BLaER1 (cell line): ENCODE measurements at regions not wholly inside any gene's neighbourhood (a gene's known extent, or its start where the extent isn't known, plus 50 kb on each side); places are given as distances from the start of the nearest gene placed in this dataset.

Experiments used
- H3K27ac ChIP-seq: shearing (Covaris generic); formaldehyde crosslinking; 2 replicates; pipeline ENCODE4 v1.8.1; 2022
- H3K27me3 ChIP-seq: shearing (Covaris generic); formaldehyde crosslinking; 2 replicates; pipeline ENCODE4 v1.8.1; 2022
- H3K36me3 ChIP-seq: shearing (Covaris generic); formaldehyde crosslinking; 2 replicates; pipeline ENCODE4 v1.8.1; 2022
- H3K4me1 ChIP-seq: shearing (Covaris generic); formaldehyde crosslinking; 2 replicates; pipeline ENCODE4 v1.8.1; 2022
- H3K4me2 ChIP-seq: shearing (Covaris generic); formaldehyde crosslinking; 2 replicates; pipeline ENCODE4 v1.8.1; 2022
- H3K4me3 ChIP-seq: shearing (Covaris generic); formaldehyde crosslinking; 2 replicates; pipeline ENCODE4 v1.8.1; 2022
- H3K9ac ChIP-seq: shearing (Covaris generic); formaldehyde crosslinking; 2 replicates; pipeline ENCODE4 v1.8.1; 2022
- H3K9me3 ChIP-seq: shearing (Covaris generic); formaldehyde crosslinking; 2 replicates; pipeline ENCODE4 v1.8.1; 2022
- H4K20me1 ChIP-seq: shearing (Covaris generic); formaldehyde crosslinking; 2 replicates; pipeline ENCODE4 v1.8.1; 2022
- Cebpa-rat ChIP-seq: shearing (Covaris generic); IDR thresholded peaks from 2 replicates; pipeline ENCODE4 v1.8.1; 2022

DNA sequence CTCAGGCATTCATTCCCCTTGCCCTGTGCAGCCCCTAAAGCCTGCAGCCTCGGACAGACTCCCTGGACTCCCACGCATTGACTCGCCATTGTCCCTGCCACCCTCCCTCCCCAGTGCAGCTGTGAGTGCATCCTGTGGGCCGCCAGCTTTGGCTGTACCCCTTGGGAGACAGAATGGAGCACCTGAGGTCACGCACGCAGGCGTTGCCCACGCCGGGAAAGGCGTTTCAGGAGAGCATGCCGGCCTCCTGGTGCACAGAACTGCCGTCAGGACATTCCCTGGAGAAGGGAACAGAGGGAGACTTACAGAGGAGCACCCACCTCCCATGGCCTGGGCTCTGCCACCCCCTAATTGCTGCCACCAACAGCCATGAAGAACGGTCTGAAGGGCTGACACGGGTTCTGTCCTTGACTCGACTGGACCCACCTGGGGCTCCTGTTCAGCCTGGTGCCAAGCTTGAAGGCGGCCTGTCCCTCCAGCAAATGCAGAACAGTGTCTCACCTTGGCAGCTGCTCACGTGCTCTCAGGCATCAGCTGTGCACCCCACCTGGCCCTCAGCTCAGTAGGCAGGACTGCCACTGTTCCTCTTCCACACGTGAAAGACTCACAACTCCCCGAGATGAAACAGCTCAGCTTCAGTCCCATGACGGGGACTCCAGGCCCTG is 503.8 kb downstream of the BRD1 start:
- H3K4me3 ChIP-seq: no peak overlapping the region
- H3K27ac ChIP-seq: peak overlapping the region; percentile 15; the same call in 1 of the 2 replicates
- peaks cover 29% of the 10 kb centered on the region for H3K4me1 ChIP-seq
- H3K27me3 ChIP-seq: peaks cover 14% of the 10 kb centered on the region
- H3K9me3 ChIP-seq: peaks cover 19% of the 10 kb centered on the region
- TF ChIP-seq Cebpa-rat: no peak
- peak overlapping the region; percentile 80 for H3K4me2 ChIP-seq
- no peaks in the 10 kb centered on the region; the same call in 1 of the 2 replicates for H4K20me1 ChIP-seq
- no peaks in the 10 kb centered on the region for H3K36me3 ChIP-seq
- H3K9ac ChIP-seq: no peak overlapping the region; the same call in 1 of the 2 replicates

DNA sequence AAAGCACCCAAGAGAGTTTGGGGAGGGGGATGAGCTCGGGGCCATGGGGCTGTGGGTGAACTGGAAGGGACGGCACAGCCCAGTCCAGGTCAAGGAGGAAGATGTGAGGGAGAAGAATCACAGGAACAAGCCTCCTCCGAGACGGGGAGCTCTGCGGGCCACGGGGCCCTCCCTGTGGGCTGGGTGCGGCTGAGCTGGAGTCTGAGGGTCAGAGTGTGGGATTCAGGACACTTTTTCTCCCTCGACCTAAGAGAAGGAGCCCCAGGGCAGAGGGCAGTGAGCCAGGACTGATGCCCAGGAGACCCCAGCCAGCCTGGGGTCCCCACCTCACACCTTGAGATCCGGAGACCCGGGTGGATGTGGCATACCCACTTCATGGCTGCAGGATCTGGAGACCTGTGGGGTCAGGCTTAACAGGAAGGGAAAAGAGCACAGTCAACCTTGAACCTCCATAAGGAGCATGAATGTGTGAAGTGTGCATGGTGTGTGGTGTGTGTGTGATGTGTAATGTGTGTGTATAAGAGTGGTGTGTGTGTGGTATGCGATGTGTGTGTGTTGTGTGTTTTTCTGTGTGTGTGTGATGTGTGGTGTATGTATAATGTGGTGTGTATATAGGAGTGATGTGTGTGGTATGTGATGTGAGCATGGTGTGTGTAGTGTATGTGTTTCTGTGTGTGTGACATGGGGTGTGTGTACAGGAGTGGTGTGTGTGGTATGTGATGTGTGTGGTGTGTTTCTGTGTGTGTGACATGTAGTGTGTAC is 504.6 kb downstream of the BRD1 start:
- H3K27me3 ChIP-seq: peaks cover 12% of the 10 kb centered on the region
- peaks cover 19% of the 10 kb centered on the region for H3K9me3 ChIP-seq
- H3K27ac ChIP-seq: no peak overlapping the region
- H3K36me3 ChIP-seq: no peaks in the 10 kb centered on the region
- H4K20me1 ChIP-seq: no peaks in the 10 kb centered on the region; the same call in 1 of the 2 replicates
- H3K4me2 ChIP-seq: peak overlapping the region; percentile 80; the same call in 1 of the 2 replicates
- no peak overlapping the region for H3K9ac ChIP-seq
- no peak for TF ChIP-seq Cebpa-rat
- no peak overlapping the region for H3K4me3 ChIP-seq
- peaks cover 29% of the 10 kb centered on the region for H3K4me1 ChIP-seq

DNA sequence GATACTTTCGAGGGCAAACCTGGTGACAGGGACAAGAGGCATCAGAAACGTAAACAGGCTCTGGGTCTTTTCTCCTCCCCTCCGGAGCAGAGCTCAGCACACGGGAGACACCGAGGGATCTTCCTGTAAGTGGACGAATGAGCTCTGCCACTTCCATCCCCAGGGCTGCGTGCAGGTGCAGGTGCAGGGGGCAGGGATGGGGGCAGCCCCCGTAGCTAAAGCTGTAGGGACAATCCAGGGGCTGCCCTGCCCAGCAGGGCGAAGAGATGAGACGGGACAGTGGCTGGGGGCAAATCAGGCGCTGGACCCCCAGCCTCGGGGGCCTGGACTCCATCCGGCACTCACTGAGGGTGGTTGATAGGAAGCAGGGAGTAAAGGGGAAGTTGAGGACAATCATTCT is 505.4 kb downstream of the BRD1 start:
- Histone ChIP-seq H3K9me3 (peaks cover 13% of the 10 kb centered on the region), H3K27me3 (peaks cover 12% of the 10 kb centered on the region), H3K9ac (no peak overlapping the region), H4K20me1 (no peaks in the 10 kb centered on the region; the same call in 1 of the 2 replicates), H3K4me1 (peaks cover 29% of the 10 kb centered on the region), H3K27ac (no peak overlapping the region), H3K36me3 (no peaks in the 10 kb centered on the region), H3K4me2 (no peak overlapping the region), H3K4me3 (no peak overlapping the region)
- TF ChIP-seq Cebpa-rat: no peak

DNA sequence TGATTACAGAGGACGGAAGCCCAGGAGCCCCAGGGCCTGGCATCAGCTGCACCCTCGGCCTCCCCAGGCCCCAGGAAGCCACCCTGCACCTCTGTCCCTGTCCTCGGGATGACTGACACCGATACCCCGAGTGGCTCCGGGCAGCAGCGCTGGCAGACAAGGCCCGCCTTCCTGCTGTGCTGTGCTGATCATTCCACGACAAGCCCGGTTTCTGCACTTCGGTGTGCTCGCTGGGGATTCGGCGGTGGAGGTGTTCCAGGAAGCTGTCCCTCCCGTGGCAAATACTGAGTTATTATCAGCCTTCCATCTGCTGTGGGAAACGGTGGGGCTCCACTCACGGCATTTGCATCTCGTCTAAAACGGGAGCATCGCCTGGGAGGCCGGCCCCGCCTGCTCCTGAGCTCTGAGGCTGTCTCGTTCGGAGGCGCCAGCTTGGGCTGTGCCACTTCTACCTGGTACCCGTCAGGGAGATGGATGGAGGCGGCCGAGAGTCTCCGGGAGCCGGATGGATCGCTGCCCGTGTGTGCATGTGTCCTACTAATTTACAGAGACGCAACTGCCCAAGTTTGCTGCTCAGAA is 506.1 kb downstream of the BRD1 start:
- no peak for TF ChIP-seq Cebpa-rat

GRCh38 chr22:49320714-49321476 is 506.8 kb downstream of the BRD1 start:
- Histone ChIP-seq H4K20me1 (no peaks in the 10 kb centered on the region; the same call in 1 of the 2 replicates), H3K4me2 (no peak overlapping the region), H3K4me3 (no peak overlapping the region), H3K9ac (no peak overlapping the region), H3K27ac (no peak overlapping the region), H3K9me3 (no peaks in the 10 kb centered on the region), H3K4me1 (peaks cover 27% of the 10 kb centered on the region), H3K27me3 (peaks cover 12% of the 10 kb centered on the region), H3K36me3 (no peaks in the 10 kb centered on the region)
- no peak for TF ChIP-seq Cebpa-rat

More for the DNA sequence above, 506.1 kb downstream of the BRD1 start:
- Histone ChIP-seq H3K27me3 (peaks cover 12% of the 10 kb centered on the region), H3K9me3 (peaks cover 6% of the 10 kb centered on the region), H3K4me2 (no peak overlapping the region), H3K27ac (no peak overlapping the region), H3K9ac (no peak overlapping the region), H3K4me1 (peaks cover 29% of the 10 kb centered on the region), H4K20me1 (no peaks in the 10 kb centered on the region; the same call in 1 of the 2 replicates), H3K4me3 (no peak overlapping the region), H3K36me3 (no peaks in the 10 kb centered on the region)

DNA sequence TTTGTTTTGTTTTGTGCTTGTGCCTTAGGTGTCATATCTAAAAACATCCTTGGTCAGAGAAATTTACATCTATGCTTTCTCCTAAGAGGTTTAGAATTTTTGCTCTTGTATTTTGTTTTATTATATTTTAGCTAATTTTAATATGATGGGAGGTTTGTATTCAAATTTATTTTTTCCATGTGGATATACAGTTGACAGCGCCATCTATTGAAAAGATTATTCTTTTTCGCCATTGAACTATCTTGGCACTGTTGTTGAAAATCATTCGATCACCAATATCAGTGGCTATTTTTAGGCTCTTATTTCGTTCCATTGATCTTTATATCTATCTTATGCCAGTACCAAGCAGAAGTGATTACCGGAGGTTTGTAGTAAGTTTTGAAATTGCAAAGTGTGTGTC is 510.3 kb downstream of the BRD1 start:
- no peak overlapping the region for H3K27ac ChIP-seq
- H3K9me3 ChIP-seq: no peaks in the 10 kb centered on the region
- H3K4me3 ChIP-seq: no peak overlapping the region
- no peak overlapping the region for H3K9ac ChIP-seq
- H3K4me2 ChIP-seq: no peak overlapping the region
- no peaks in the 10 kb centered on the region for H3K36me3 ChIP-seq
- H4K20me1 ChIP-seq: no peaks in the 10 kb centered on the region
- no peaks in the 10 kb centered on the region; the same call in 1 of the 2 replicates for H3K27me3 ChIP-seq
- no peaks in the 10 kb centered on the region for H3K4me1 ChIP-seq
- TF ChIP-seq Cebpa-rat: no peak

DNA sequence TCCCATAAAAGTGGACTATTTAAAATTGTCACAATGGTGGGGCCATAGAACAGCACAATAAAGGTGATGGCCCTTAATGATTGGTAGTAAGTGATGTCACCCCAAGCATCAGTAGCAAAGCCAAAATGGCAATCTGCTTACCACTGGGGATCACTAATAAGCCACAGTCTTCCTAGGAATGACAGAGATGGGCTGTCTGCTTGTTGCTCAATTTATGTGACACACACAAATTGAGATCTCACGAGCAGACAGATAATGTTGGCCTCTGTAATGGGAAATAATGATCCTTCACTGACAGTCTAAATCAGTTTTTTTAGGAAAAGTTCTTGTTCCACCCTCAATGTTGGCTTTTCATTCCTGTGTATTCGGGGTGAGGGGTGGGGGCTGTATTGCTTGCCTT is 515.1 kb downstream of the BRD1 start:
- Histone ChIP-seq H3K4me1 (peaks cover 11% of the 10 kb centered on the region), H3K9me3 (no peaks in the 10 kb centered on the region), H3K27me3 (peaks cover 21% of the 10 kb centered on the region), H3K9ac (no peak overlapping the region), H3K36me3 (no peaks in the 10 kb centered on the region), H3K4me2 (no peak overlapping the region), H3K4me3 (no peak overlapping the region), H4K20me1 (peaks cover 4% of the 10 kb centered on the region; the same call in 1 of the 2 replicates), H3K27ac (no peak overlapping the region)
- TF ChIP-seq Cebpa-rat: no peak

DNA sequence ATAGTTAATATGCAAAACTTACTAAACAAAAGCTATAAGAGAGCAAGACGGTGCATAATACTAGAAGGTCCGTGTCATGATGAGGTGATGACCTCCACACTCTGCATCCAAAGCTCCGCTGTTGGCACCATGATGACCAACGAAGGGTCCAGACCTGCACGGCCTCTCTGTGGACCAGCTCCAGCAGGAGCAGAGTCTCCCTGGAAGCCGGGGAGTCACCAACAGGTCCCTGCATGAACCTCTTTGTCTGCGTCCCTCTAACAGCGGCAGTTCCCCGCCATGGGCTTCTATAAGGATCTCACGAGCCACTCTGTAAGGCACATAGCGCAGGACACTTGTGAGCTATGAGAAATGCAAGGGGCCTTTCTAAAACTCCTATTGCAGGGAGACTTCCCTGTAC is 517.3 kb downstream of the BRD1 start:
- no peak overlapping the region for H3K9ac ChIP-seq
- no peaks in the 10 kb centered on the region for H3K9me3 ChIP-seq
- H3K27ac ChIP-seq: no peak overlapping the region
- peaks cover 25% of the 10 kb centered on the region; the same call in 1 of the 2 replicates for H4K20me1 ChIP-seq
- peaks cover 26% of the 10 kb centered on the region for H3K27me3 ChIP-seq
- TF ChIP-seq Cebpa-rat: no peak
- H3K36me3 ChIP-seq: no peaks in the 10 kb centered on the region
- H3K4me2 ChIP-seq: no peak overlapping the region
- peaks cover 31% of the 10 kb centered on the region for H3K4me1 ChIP-seq
- H3K4me3 ChIP-seq: no peak overlapping the region

- H3K4me1 ChIP-seq: peaks cover 43% of the 10 kb centered on the region
- no peaks in the 10 kb centered on the region for H3K36me3 ChIP-seq
- no peaks in the 10 kb centered on the region for H3K9me3 ChIP-seq
- H4K20me1 ChIP-seq: peaks cover 33% of the 10 kb centered on the region; the same call in 1 of the 2 replicates
- no peak overlapping the region for H3K4me3 ChIP-seq
- no peak for TF ChIP-seq Cebpa-rat
- peaks cover 26% of the 10 kb centered on the region for H3K27me3 ChIP-seq
- no peak overlapping the region for H3K27ac ChIP-seq
- peak overlapping the region; percentile 91 for H3K4me2 ChIP-seq
- H3K9ac ChIP-seq: no peak overlapping the region
Measured at GRCh38 chr22:49308300-49308699, 519.4 kb downstream of the BRD1 start.
